Hematopoietic multipotent progenitor cell (in vitro differentiated cells): ENCODE measurements at regions not wholly inside any gene's neighbourhood (a gene's known extent, or its start where the extent isn't known, plus 50 kb on each side); places are given as distances from the start of the nearest gene placed in this dataset.
"Not testable (repeated sequence)": the region's sequence is repeated elsewhere in the genome, so short reads cannot be mapped to it uniquely, and the experiment has no call there.

Experiments used
- DNase-seq, 3 donors: peaks; one replicate each; pipeline ENCODE4 v3.0.0-alpha.2; 2011 to 2015; ENCODE audit warnings: low read depth in 2 of 3, low spot score in 2 of 3

DNA sequence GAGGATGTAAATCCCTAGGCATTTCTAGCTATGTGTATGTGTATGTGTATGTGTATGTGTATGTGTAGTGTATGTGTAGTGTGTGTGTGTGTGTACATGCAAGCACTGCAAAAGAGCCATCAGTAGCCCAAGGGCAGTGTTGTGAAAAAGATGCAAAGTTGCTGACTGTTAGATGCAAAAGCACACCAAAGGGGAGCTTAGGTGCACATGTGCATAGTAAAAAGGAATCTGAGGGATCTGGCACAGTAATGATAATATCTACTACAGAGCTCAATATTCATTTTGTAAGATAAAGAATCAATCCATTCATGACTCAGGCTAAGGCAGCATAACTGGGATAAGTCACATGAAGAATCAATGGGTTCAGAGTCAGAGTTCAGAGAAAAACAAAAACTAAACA lies 80.2 kb downstream of the TMEM47 start:
- DNase-seq = no peak

- no peak for DNase-seq
Observed at GRCh38 chrX:34565981-34566380, 91.1 kb downstream of the TMEM47 start.

DNA sequence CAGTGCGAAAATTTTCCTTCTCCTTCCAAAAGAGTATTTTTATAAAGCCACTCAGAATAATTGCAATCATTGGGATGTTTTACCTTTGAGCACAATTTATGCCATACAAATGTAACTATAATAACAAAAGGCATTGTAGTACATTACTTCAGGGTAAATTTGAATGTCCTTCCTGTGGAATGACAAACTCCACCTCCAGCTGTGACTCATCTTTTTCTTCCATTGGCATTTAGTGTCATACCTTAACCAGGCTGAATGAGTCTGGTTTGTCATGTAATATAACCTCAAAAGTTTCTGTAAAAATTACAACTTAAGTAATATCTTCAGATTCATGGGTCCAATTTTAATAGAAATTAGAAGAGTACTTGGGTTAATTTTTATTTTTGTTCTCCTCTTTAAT lies 93.3 kb downstream of the TMEM47 start:
- no peak for DNase-seq

GRCh38 chrX:34563061-34563460 lies 94.0 kb downstream of the TMEM47 start:
- DNase-seq = no peak

DNA sequence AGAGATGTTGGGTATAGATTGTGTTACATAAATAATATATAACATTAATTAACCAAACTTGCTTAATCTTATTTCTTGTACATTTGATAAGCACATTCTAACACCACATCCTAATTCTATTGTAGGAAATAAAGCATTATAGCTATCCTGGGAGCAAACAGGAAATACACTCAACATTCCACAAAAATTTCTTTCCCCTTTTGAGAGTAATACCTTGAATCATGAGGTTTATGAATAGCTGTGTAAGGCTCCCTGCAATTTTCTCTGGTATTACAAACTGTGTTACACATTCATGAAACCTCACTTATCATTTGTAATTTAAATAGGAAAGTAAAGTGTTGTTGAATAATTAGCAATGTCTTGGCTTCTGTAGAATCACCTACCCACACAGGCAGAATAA lies 95.1 kb downstream of the TMEM47 start:
- no peak for DNase-seq

- DNase-seq = no peak
Observed at GRCh38 chrX:34560180-34560579, 96.9 kb downstream of the TMEM47 start.

DNA sequence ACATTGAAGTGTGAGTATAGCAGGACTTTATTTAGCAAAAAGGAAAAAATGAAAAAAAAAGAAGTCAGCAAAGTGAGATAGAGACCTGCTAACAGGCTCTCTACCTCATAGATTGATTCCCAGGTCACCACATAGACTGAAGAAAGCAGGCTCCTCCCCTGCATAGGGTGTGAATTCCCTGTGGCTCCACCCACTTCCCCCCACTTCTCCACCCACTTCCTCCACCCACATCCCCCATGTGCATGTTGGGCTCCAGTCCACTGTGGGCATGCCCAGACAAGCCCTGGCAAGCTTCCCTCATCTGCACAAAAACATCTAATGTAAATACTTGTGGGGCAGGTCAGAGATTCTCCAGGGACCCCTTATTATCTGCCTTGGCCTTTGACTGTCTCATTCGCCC lies 97.8 kb downstream of the TMEM47 start:
- no peak for DNase-seq

GRCh38 chrX:34557733-34558132 lies 99.4 kb downstream of the TMEM47 start:
- DNase-seq = no peak

GRCh38 chrX:34555481-34555880 lies 101.6 kb downstream of the TMEM47 start:
- DNase-seq = no peak

DNA sequence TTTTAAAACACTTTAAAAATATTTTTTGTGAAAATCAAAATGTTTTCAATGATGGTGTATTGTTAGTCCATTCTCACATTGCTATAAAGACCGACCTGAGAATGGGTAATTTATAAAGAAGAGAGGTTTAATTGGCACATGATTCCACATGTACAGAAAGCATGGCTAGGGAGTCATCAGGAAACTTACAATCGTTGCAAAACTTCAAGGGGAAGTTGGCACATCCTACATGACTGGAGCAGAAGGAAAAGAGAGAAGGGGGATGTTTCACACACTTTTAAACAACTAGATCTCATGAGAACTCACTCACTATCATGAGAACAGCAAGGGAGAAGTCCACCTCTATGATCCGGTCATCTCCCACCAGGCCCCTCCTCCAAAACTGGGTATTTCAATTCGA lies 110.7 kb downstream of the TMEM47 start:
- DNase-seq = no peak

DNA sequence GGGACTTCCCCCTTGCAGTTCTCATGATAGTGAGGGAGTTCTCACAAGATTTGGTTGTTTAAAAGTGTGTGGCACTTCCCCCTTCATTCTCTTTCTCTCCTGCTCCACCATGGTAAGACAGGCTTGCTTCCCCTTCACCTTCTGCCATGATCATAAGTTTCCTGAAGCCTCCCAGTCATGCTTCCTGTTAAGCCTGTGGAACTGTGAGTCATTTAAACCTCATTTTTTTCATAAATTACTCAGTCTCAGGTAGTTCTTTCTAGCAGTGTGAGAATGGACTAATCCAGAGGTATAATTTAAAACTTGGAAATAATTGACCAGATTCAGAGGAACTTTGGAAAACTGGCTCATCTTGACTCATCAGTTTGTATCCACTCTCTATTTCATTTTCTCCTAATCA lies 129.0 kb downstream of the TMEM47 start:
- no peak for DNase-seq

DNA sequence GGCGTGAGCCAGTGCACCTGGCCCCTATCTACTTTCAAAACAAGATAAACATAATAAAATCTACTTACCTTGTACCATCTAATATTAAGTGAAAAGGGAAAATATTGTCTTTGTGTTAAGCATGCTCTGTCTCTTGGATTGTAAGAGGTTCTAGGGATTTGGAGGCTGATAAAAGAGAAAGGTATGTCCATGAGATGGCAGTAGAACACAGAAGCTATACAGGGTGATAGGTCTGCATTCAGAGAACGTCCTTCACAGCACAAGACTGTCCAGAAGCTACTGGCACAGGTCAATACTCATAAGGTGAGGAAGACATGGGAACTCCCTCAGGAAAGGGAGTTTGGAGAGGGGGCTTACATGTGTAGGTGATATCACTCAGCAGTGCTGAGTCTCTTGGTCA lies 135.5 kb downstream of the TMEM47 start:
- DNase-seq = no peak

DNA sequence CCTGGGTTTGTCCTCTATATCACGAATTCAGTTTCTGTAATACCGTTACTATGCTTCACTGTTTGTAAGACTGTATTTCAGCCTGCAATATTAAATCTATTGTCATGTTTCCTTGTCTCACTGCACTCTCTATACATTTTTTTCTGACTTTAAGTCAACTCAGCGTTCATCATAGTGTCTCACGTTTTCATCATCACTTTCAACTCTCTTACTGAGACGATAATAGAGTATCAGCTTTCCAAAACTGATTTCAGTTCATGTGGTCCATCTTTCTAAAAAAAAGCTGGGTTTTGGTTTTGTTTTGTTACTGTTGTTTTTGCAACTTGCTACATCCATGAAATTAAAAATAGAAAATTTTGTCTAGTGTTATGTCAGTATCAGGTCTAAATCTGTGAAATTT lies 147.7 kb downstream of the TMEM47 start:
- no peak for DNase-seq

- no peak for DNase-seq
Observed at GRCh38 chrX:34503119-34503518, 154.0 kb downstream of the TMEM47 start.

DNA sequence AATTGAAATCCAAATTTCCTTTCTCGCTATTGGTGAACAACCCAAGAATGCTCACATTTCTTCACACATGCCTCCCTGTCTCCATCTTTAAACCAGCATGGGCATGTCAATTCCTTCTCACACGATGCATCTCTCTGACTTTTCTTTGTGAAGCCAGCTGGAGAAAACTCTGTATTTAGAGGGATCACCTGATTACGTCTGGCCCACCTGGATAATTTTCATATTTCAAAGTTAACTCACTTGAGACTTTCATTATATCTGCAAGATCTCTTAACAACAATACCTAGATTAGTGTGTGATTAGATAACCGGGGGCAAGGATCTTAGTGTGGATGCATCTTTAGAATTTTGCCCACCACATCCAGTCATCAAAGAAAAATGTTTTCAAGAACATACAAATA lies 164.0 kb downstream of the TMEM47 start:
- no peak for DNase-seq

DNA sequence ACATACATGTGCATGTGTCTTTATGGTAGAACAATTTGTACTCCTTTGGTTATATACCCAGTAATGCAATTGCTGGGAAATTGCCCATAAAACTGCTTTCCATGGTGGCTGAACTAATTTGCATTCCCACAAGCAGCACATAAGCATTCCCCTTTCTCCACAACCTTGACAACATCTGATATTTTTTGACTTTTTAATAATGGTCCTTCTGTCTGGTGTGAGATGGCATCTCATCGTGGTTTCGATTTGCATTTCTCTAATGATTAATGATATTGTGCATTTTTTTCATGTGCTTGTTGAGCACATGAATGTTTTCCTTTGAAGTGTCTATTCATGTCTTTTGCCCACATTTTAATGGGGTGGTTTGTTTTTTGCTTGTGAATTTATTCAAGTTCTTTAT lies 166.0 kb downstream of the TMEM47 start:
- no peak for DNase-seq

DNA sequence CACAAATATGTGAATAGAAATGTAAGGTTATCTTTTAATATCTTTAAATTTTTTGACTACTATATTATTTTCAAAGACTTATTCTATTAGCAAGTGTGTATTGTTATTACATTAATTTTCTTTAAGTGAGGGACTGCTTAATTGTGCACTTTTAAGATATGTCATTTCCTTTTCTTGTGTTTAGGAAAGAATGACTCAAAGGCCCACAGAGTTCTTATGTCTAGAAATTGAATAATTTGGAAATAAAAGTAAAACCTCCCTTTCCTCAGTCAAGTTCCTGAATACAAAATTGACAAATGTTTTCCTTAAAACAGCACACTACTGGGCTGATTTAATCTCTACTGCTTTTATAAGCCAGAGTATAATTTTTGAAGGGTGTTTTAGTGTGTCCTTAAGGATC lies 169.7 kb downstream of the TMEM47 start:
- no peak for DNase-seq

DNA sequence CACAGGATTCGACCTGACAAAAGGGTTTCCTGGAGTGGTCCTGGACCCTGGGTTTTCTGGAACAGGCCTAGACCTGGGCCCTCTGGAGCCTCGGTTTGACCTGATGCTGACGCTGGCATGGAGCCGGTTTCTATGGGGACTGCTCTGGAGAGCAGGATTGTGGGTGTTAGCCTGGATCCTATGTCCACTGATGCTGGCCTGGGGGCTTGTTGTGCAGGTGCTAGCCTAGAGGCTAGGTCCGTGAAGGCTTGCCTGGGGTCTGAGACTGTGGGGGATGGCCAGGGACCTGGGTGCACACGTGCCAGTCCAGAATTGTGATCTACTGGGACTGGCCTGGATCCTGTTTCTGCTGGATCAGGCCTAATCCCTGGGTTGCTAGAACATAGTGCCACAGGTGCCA lies 173.1 kb downstream of the TMEM47 start:
- DNase-seq = no peak

DNA sequence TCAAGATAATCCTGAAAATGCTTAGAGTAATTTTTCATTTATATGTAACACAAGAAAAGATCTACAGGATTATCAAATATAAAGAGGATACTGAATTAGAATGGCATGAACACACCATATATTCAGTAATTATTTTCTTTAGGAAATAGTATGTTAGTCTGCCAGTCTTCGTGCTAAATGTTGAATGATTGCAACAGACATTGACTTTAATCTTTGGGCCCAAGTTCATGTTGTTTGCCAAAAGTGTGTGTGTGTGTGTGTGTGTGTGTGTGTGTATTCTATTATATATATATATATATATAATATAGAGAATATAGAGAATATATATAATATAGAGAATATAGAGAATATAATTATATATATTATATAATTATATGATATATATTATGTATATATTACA lies 186.6 kb downstream of the TMEM47 start:
- DNase-seq = no peak

- no peak for DNase-seq
Observed at GRCh38 chrX:34467437-34467836, 189.6 kb downstream of the TMEM47 start.

DNA sequence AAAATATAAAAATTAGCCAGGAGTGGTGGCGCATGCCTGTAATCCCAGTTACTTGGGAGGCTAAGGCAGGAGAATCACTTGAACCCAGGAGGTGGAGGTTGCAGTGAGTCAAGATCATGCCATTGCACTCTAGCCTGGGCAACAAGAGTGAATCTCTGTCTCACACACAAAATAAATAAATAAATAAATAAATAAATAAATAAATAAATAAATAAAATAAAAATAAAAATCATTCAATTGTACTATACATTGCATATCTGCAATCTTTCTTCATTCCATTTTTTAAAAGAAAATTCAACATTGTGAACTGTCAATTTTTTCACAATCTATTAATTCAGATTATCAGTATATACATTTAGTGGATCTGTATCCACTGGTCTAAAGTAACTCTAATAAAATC lies 193.9 kb downstream of the TMEM47 start:
- DNase-seq = not testable (repeated sequence)

- not testable (repeated sequence) for DNase-seq
Observed at GRCh38 chrX:34457850-34458249, 199.2 kb downstream of the TMEM47 start.

GRCh38 chrX:34437586-34437985 lies 219.5 kb downstream of the TMEM47 start:
- no peak for DNase-seq

- DNase-seq = no peak
Observed at GRCh38 chrX:34426334-34426733, 230.8 kb downstream of the TMEM47 start.
